ENCODE measurements at regions not wholly inside any gene's neighbourhood (a gene's known extent, or its start where the extent isn't known, plus 50 kb on each side); places are given as distances from the start of the nearest gene placed in this dataset.

DNA sequence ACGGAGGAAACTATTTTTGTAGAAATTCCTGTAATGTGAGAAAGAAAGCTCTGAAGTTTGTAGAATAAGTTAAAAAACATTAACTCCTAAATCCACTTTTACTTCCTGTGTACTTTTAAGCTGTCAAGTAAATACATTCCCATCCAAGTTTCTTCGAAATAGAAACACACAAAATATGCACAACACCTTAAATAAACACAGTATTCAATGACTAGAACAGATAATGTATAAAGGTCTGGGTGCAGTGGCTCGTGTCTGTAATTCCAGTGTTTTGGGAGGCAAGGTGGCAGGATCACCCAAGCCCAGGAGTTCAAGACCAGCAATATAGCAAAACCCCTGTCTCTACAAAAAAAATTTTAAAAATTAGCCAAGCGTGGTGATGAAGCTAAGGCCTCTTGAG lies 121.9 kb upstream of the ODAD2 start:
- H3K36me3 ChIP-seq (ENCODE audit: control insufficient read depth in 2 of 3, insufficient read depth in 3 of 3, low read length in 3 of 3) = no peaks in the 10 kb centered on the region
- no peak overlapping the region for H3K4me3 ChIP-seq (ENCODE audit: low read length in 3 of 3)
- TF ChIP-seq, protein P1, sequence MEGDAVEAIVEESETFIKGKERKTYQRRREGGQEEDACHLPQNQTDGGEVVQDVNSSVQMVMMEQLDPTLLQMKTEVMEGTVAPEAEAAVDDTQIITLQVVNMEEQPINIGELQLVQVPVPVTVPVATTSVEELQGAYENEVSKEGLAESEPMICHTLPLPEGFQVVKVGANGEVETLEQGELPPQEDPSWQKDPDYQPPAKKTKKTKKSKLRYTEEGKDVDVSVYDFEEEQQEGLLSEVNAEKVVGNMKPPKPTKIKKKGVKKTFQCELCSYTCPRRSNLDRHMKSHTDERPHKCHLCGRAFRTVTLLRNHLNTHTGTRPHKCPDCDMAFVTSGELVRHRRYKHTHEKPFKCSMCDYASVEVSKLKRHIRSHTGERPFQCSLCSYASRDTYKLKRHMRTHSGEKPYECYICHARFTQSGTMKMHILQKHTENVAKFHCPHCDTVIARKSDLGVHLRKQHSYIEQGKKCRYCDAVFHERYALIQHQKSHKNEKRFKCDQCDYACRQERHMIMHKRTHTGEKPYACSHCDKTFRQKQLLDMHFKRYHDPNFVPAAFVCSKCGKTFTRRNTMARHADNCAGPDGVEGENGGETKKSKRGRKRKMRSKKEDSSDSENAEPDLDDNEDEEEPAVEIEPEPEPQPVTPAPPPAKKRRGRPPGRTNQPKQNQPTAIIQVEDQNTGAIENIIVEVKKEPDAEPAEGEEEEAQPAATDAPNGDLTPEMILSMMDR (IDR thresholded peaks at IDR 0.05; ENCODE audit: borderline replicate concordance, extremely low read depth, insufficient read depth) = no peak
- H3K4me1 ChIP-seq (ENCODE audit: control insufficient read depth in 2 of 3, insufficient read depth in 2 of 3, low read depth in 1 of 3, low read length in 3 of 3) = no peaks in the 10 kb centered on the region
- no peak overlapping the region for H3K9ac ChIP-seq (ENCODE audit: low read length in 3 of 3)
- no peak for FAIRE-seq
- H3K27ac ChIP-seq (ENCODE audit: low read depth in 2 of 2, low read length in 2 of 2) = no peak overlapping the region
- DNase-seq = no peak
- H3K9me3 ChIP-seq (ENCODE audit: control insufficient read depth in 2 of 3, insufficient read depth in 1 of 3, low read length in 3 of 3) = no peaks in the 10 kb centered on the region
- no peaks in the 10 kb centered on the region for H3K27me3 ChIP-seq (ENCODE audit: control insufficient read depth, insufficient read depth, low read length)
- intact Hi-C loops (cut with DNase I) = no loop called here

DNA sequence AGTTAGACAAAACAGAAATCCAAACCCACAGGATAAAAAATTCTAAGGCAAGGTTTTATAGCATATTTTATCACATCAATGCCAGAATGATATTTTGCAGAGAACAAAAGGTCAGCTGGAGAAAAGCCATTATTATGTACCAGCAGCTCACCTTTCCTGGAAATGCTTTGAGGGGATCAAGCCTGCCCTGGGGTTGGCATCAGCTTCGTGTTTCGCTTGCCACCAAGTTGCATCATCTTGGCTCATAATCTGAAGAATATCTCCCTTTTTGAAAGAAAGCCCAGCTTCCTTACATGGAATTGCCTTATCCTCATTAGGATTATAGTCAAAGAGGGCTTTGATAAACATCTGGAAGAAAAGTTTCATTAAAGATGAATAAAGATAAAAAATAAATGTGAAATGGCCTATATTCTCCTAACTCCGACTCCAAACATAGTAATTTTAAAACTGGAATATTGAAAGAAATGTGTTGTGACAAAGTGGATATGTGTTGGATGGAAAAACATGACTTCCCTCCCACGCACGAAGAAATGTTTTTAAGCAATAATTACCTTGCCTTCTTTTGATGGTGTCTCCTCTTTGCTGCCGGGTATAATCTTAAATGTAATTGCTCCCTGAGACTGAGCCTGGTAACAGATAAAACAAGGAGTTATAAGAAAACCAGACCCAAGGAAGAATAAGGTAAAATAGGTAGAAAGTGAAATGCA lies 121.3 kb upstream of the ODAD2 start:
- TF ChIP-seq, protein P1 (IDR thresholded peaks at IDR 0.05; ENCODE audit: borderline replicate concordance, extremely low read depth, insufficient read depth) = no peak
- no peaks in the 10 kb centered on the region for H3K27me3 ChIP-seq (ENCODE audit: control insufficient read depth, insufficient read depth, low read length)
- intact Hi-C loops (cut with DNase I) = no loop called here
- no peak overlapping the region for H3K27ac ChIP-seq (ENCODE audit: low read depth in 2 of 2, low read length in 2 of 2)
- H3K4me3 ChIP-seq (ENCODE audit: low read length in 3 of 3) = no peak overlapping the region
- H3K4me1 ChIP-seq (ENCODE audit: control insufficient read depth in 2 of 3, insufficient read depth in 2 of 3, low read depth in 1 of 3, low read length in 3 of 3) = no peaks in the 10 kb centered on the region
- H3K9ac ChIP-seq (ENCODE audit: low read length in 3 of 3) = no peak overlapping the region
- DNase-seq (no peak), FAIRE-seq (no peak)
- no peaks in the 10 kb centered on the region for H3K36me3 ChIP-seq (ENCODE audit: control insufficient read depth in 2 of 3, insufficient read depth in 3 of 3, low read length in 3 of 3)
- H3K9me3 ChIP-seq (ENCODE audit: control insufficient read depth in 2 of 3, insufficient read depth in 1 of 3, low read length in 3 of 3) = no peaks in the 10 kb centered on the region

DNA sequence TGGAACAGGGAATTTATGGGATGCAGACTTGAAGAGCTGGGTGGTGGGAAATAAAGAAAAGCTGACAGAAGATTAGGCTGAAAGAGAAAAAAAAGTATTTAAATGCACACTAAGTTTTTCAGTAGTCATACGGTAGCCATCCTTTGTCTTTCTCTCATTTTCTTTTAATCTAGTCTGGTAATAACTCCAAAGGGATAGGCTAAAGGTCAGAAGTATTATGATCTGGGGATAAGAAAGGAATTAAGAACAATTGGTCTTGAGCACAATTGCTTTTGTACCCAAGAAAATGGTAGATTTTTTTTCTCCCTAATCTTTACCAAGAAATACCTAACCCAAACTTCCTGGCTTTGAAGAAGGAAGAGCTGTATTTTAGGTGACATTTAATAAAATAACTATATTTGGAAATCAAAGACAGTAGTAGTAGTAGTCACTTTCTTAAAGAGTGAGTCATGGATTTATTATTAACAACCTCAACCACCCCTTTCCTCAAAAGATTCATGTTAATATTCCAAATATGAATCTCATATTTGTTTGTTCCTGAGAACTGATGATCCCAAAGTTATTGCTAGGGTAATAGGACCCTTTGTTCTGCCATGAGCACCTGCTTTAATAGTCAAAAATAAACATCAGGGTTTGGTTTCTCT lies 120.2 kb upstream of the ODAD2 start:
- intact Hi-C loops (cut with DNase I) = no loop called here
- H3K27ac ChIP-seq (ENCODE audit: low read depth in 2 of 2, low read length in 2 of 2) = no peak overlapping the region
- no peaks in the 10 kb centered on the region for H3K36me3 ChIP-seq (ENCODE audit: control insufficient read depth in 2 of 3, insufficient read depth in 3 of 3, low read length in 3 of 3)
- DNase-seq = no peak
- H3K4me3 ChIP-seq (ENCODE audit: low read length in 3 of 3) = no peak overlapping the region
- TF ChIP-seq, protein P1 (IDR thresholded peaks at IDR 0.05; ENCODE audit: borderline replicate concordance, extremely low read depth, insufficient read depth) = no peak
- no peaks in the 10 kb centered on the region for H3K9me3 ChIP-seq (ENCODE audit: control insufficient read depth in 2 of 3, insufficient read depth in 1 of 3, low read length in 3 of 3)
- H3K27me3 ChIP-seq (ENCODE audit: control insufficient read depth, insufficient read depth, low read length) = no peaks in the 10 kb centered on the region
- FAIRE-seq = no peak
- H3K4me1 ChIP-seq (ENCODE audit: control insufficient read depth in 2 of 3, insufficient read depth in 2 of 3, low read depth in 1 of 3, low read length in 3 of 3) = no peaks in the 10 kb centered on the region
- no peak overlapping the region for H3K9ac ChIP-seq (ENCODE audit: low read length in 3 of 3)
